ENCODE measurements at regions not wholly inside any gene's neighbourhood (a gene's known extent, or its start where the extent isn't known, plus 50 kb on each side); places are given as distances from the start of the nearest gene placed in this dataset.
"Not testable (repeated sequence)": the region's sequence is repeated elsewhere in the genome, so short reads cannot be mapped to it uniquely, and the experiment has no call there.

GRCh38 chr9:108259917-108260675 is 595.7 kb downstream of the ACTL7B start:
- no peak for DNase-seq (ENCODE audit: low read depth in 2 of 3, low spot score in 1 of 3)

- DNase-seq (ENCODE audit: low read depth in 2 of 3, low spot score in 1 of 3) = no peak
Observed at GRCh38 chr9:108258640-108259039, 597.1 kb downstream of the ACTL7B start.

- no peak for DNase-seq (ENCODE audit: low read depth in 2 of 3, low spot score in 1 of 3)
Observed at GRCh38 chr9:108257382-108257781, 598.4 kb downstream of the ACTL7B start.

GRCh38 chr9:108254236-108254635 is 601.5 kb downstream of the ACTL7B start:
- no peak for DNase-seq (ENCODE audit: low read depth in 2 of 3, low spot score in 1 of 3)

- DNase-seq (ENCODE audit: low read depth in 2 of 3, low spot score in 1 of 3) = not testable (repeated sequence)
Observed at GRCh38 chr9:108247391-108247790, 608.4 kb downstream of the ACTL7B start.

- DNase-seq (ENCODE audit: low read depth in 2 of 3, low spot score in 1 of 3) = no peak
Observed at GRCh38 chr9:108245901-108246300, 609.9 kb downstream of the ACTL7B start.

- DNase-seq (ENCODE audit: low read depth in 2 of 3, low spot score in 1 of 3) = no peak
Observed at GRCh38 chr9:108245331-108245730, 610.5 kb downstream of the ACTL7B start.

- DNase-seq (ENCODE audit: low read depth in 2 of 3, low spot score in 1 of 3) = no peak
Observed at GRCh38 chr9:108244686-108245085, 611.1 kb downstream of the ACTL7B start.

GRCh38 chr9:108241384-108242073 is 614.3 kb downstream of the ACTL7B start:
- no peak for DNase-seq (ENCODE audit: low read depth in 2 of 3, low spot score in 1 of 3)

- no peak for DNase-seq (ENCODE audit: low read depth in 2 of 3, low spot score in 1 of 3)
Observed at GRCh38 chr9:108239696-108240321, 616.0 kb downstream of the ACTL7B start.

- DNase-seq (ENCODE audit: low read depth in 2 of 3, low spot score in 1 of 3) = no peak
Observed at GRCh38 chr9:108235609-108236008, 620.2 kb downstream of the ACTL7B start.

GRCh38 chr9:108234811-108235210 is 621.0 kb downstream of the ACTL7B start:
- no peak for DNase-seq (ENCODE audit: low read depth in 2 of 3, low spot score in 1 of 3)

GRCh38 chr9:108225149-108225800 is 630.5 kb downstream of the ACTL7B start:
- DNase-seq (ENCODE audit: low read depth in 2 of 3, low spot score in 1 of 3) = no peak

- DNase-seq (ENCODE audit: low read depth in 2 of 3, low spot score in 1 of 3) = no peak
Observed at GRCh38 chr9:108224716-108225115, 631.1 kb downstream of the ACTL7B start.

- no peak for DNase-seq (ENCODE audit: low read depth in 2 of 3, low spot score in 1 of 3)
Observed at GRCh38 chr9:108219664-108220063, 636.1 kb downstream of the ACTL7B start.

- no peak for DNase-seq (ENCODE audit: low read depth in 2 of 3, low spot score in 1 of 3)
Observed at GRCh38 chr9:108217431-108218349, 638.1 kb downstream of the ACTL7B start.

- no peak for DNase-seq (ENCODE audit: low read depth in 2 of 3, low spot score in 1 of 3)
Observed at GRCh38 chr9:108213511-108213910, 642.3 kb downstream of the ACTL7B start.

GRCh38 chr9:108212184-108212583 is 643.6 kb downstream of the ACTL7B start:
- DNase-seq (ENCODE audit: low read depth in 2 of 3, low spot score in 1 of 3) = no peak

GRCh38 chr9:108211411-108211955 is 644.3 kb downstream of the ACTL7B start:
- no peak for DNase-seq (ENCODE audit: low read depth in 2 of 3, low spot score in 1 of 3)

- DNase-seq (ENCODE audit: low read depth in 2 of 3, low spot score in 1 of 3) = no peak
Observed at GRCh38 chr9:108209132-108209685, 646.6 kb downstream of the ACTL7B start.

Data from stimulated activated CD4-positive, alpha-beta T cell treated with anti-CD3 and anti-CD28 coated beads, Interleukin-12 subunit alpha, Interleukin-12 subunit beta, amount 100 ng/mL, for 48 hours (primary cell).